GM21786 (cell line): ENCODE measurements at regions not wholly inside any gene's neighbourhood (a gene's known extent, or its start where the extent isn't known, plus 50 kb on each side); places are given as distances from the start of the nearest gene placed in this dataset.

Experiments
- ATAC-seq: cut with Tn5 transposase; IDR thresholded peaks from one replicate; pipeline ENCODE4 v1.9.1; 2021; ENCODE audit not compliant: unreplicated experiment

DNA sequence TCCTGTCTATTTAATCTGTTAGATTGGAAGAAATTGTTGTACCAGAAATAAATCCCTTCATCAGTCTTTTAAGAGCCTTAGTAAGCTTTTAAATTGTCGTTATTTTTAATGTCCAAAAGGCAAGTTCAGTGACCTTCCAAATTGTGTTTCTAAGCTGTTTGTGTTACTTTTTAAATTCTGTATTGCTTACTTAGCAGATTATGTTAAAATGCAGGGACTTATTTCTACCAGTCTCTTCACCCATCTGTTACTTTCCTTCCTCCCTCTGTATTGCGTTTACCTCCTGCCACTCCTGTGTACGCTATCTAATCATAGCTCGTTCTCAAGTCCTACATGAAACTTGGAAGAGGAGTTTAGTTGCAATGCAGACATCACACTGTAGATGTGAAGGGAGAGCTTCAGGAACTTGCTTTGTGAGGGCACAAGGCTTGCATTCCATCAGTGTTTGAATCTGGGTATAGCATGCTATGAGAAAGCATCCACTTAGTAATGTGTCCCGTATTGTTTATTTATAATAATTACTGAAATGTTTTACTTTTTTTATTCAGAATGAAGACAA lies 406.5 kb upstream of the RGS6 start:
- no peak for ATAC-seq

- ATAC-seq = no peak
These were observed 405.8 kb upstream of the RGS6 start for GRCh38 chr14:71526388-71526787.

- no peak for ATAC-seq
These were observed 404.4 kb upstream of the RGS6 start for GRCh38 chr14:71527838-71528237.

DNA sequence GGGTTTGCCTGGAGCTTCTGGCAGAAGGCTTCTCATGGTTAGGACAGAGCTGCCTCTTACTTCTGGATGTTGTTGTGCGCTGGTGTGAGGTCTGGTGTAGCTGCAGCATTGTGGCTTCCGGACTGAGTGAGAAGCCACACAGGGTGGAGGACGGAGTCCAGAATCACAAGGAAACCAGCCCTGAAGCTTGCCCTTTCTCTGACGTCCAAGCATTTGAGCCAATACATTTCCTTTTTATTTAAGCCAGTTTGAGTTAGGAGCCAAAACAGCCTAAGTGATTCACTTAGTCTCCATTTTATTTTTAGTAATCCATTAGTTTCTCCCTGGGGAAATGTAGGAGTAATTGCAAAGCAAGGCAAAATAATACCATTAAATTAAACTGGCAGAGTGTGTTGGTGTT lies 402.4 kb upstream of the RGS6 start:
- ATAC-seq = no peak

DNA sequence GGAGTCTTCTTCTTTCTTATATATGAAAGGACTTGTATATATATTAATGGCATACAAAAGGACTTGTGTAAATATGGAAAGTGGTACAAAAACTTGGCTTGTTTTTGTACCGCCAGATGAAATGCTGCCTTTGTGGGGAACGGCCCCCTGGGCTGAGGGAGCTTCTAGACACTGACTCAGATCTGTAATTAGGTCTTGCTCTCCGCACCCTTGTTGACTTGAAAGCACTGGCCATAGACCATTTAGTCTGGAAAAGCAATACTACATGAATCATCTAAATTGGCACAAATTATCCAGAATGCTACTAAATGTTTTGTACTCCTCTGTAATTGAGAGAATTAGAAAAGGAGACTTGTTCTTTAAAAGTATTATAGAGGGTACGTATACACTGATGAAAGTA lies 399.9 kb upstream of the RGS6 start:
- no peak for ATAC-seq

DNA sequence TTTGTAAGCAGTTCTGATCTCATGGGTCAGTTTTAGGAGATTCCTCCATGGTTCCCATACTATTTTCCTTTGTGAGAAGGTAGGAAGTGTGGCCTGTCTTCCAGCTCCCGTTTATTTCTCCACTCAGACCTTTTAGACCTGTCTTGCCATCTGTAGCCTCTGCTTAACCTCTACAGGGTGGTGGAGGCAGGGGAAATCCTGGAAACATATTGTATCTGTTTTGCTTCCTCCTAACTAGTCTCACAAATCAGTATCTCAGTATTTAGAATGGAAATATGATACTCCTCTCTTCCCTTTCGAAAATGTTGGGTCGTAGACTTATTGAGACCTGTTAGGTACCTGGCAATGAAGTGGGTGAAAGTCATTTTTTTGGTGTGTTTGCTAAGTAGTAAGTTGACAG lies 399.4 kb upstream of the RGS6 start:
- no peak for ATAC-seq

GRCh38 chr14:71533390-71533789 lies 398.8 kb upstream of the RGS6 start:
- no peak for ATAC-seq

- no peak for ATAC-seq
These were observed 398.4 kb upstream of the RGS6 start for GRCh38 chr14:71533800-71534199.

DNA sequence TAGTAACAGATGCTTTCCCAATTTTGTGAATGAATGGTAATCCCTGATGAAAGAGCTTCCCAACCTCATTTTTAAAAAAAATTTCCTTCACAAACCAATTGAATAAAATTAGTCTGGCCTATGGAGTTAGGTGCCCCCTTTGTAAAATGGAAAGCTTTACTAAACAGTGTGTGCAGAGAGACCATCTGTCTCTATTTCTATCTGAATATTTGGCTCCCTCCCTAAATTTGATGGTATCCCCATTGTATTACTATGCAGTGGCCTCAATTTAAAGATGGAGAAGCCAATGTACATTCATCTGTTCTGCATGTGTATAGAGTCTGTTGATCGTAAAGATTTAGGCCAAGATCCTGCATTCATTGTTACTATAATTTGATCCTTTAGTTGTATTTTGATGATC lies 397.7 kb upstream of the RGS6 start:
- ATAC-seq = no peak

GRCh38 chr14:71536015-71536740 lies 396.1 kb upstream of the RGS6 start:
- no peak for ATAC-seq

- no peak for ATAC-seq
These were observed 395.1 kb upstream of the RGS6 start for GRCh38 chr14:71536927-71537772.

DNA sequence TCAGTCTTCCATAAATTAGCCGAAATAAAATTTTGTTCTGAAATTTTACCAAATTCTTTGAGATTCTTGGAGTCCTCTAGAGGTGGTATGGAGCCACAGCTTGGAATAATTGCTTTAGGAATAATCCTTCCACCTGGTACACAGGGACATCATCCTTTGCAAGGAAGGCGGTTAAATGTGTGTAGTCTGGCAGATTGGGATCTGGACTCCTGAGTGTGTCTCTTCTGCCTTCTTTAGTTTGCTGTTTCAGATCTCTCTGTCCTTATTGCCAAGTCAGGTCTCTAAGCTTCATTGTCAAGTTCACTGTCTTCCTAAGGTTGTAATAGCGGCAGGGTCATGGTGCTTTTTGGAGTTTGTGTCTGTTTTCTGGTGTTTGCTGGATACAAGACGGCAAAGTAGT lies 393.9 kb upstream of the RGS6 start:
- ATAC-seq = no peak

- ATAC-seq = no peak
These were observed 393.1 kb upstream of the RGS6 start for GRCh38 chr14:71538938-71539649.

DNA sequence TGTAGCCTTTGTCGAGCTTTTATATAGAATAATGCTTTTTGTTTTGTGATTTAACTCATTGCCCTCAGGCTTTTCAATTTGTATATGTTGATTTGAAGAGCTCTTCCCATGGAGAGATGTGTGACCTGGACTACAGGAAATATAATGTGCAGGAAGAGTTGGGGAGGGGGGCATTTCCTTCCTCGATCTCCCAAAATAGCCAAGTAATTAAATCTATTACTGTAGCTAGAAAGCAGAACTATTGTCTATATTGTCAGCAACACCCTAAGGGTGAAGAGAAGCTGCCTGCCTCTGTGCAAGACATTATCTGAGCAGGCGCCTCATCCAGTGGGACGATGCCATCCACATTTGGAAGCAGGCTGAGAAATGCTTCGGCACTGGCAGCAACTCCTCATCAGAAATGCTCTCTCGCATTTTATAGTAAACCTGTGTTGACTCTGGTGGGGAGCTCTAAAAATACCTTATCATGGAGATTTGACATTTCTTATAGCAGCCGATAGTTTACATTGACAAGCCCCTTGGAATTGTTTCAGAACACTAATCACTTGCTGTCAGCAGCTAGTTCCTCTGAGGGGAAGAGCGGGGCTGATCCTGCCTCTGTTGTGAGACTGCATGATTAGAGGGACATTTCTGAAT lies 392.5 kb upstream of the RGS6 start:
- ATAC-seq = no peak

- no peak for ATAC-seq
These were observed 391.0 kb upstream of the RGS6 start for GRCh38 chr14:71541271-71541670.

DNA sequence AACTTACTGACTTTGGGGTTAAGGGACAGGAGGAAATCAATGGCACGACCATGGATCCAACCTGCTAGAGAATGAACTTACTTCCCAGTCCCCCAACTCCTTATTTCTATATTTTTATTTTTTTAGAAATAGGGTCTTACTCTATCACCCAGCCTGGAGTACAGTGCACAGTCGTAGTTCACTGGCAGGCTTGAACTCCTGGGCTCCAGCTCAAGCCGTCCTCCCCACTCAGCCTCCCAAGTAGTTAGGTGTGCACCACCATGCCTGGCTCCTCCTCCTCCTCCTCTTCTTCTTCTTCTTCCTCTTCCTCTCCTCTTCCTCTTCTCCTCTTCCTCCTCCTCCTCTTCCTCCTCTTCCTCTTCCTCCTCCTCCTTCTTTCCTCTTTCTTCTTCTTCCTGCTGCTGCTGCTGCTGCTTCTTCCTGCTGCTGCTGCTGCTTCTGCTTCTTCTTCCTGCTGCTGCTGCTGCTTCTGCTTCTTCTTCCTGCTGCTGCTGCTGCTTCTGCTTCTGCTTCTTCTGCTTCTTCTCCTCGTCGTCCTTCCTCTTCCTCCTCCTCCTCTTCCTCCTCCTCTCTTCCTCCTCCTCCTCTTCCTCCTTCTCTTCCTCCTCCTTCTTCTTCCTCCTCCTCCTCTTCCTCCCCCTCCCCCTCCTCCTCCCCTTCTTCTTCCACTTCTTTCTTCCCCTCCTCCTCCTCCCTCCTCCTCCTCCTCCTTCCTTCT lies 390.1 kb upstream of the RGS6 start:
- ATAC-seq = no peak

GRCh38 chr14:71549421-71550050 lies 382.7 kb upstream of the RGS6 start:
- ATAC-seq = no peak

GRCh38 chr14:71550367-71550766 lies 381.9 kb upstream of the RGS6 start:
- no peak for ATAC-seq

GRCh38 chr14:71551291-71551950 lies 380.8 kb upstream of the RGS6 start:
- no peak for ATAC-seq
